ENCODE measurements at regions not wholly inside any gene's neighbourhood (a gene's known extent, or its start where the extent isn't known, plus 50 kb on each side); places are given as distances from the start of the nearest gene placed in this dataset.

DNA sequence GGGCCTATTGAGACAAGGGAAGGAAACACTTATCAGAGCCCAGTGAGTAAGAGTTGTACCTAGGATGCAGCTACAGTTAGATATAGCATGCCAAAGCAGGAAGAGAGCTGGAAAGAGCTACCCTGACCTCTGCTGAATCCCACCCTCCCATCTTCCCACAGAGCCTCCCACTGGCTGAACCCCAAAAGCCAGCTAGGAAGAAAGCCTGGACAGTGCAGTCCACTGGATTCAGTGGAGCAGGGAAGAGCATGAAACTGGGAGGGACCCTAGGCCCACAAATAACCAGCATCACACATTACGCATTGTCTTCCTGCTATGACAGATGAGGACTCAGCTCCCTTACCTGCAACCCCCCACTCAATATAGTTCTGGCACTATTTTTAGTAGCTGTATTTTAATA is 81.5 kb upstream of the AKAP13 start:
- Histone ChIP-seq H3K36me3 (ENCODE audit: low read length) (no peaks in the 10 kb centered on the region), H4K20me1 (ENCODE audit: low read depth, low read length) (no peaks in the 10 kb centered on the region), H3K27ac (ENCODE audit: low read depth, low read length) (no peak overlapping the region), H3K9me3 (ENCODE audit: insufficient read depth, low read length) (no peaks in the 10 kb centered on the region), H3K4me2 (ENCODE audit: low read depth, low read length, poor library complexity, severe bottlenecking) (no peak overlapping the region), H3F3A (ENCODE audit: insufficient read depth) (no peaks in the 10 kb centered on the region), H3K79me2 (ENCODE audit: insufficient read depth, low read length) (no peaks in the 10 kb centered on the region), H2AFZ (ENCODE audit: low read depth, low read length, severe bottlenecking) (no peak overlapping the region), H3K9ac (ENCODE audit: low read length) (no peak overlapping the region), H3K4me3 (ENCODE audit: insufficient read depth, low read length, poor library complexity, severe bottlenecking) (no peak overlapping the region), H3K27me3 (ENCODE audit: low read length) (no peaks in the 10 kb centered on the region), H3K9me2 (replicated peaks; ENCODE audit: insufficient read depth, low read length) (no peaks in the 10 kb centered on the region)
- TF ChIP-seq, protein P1, sequence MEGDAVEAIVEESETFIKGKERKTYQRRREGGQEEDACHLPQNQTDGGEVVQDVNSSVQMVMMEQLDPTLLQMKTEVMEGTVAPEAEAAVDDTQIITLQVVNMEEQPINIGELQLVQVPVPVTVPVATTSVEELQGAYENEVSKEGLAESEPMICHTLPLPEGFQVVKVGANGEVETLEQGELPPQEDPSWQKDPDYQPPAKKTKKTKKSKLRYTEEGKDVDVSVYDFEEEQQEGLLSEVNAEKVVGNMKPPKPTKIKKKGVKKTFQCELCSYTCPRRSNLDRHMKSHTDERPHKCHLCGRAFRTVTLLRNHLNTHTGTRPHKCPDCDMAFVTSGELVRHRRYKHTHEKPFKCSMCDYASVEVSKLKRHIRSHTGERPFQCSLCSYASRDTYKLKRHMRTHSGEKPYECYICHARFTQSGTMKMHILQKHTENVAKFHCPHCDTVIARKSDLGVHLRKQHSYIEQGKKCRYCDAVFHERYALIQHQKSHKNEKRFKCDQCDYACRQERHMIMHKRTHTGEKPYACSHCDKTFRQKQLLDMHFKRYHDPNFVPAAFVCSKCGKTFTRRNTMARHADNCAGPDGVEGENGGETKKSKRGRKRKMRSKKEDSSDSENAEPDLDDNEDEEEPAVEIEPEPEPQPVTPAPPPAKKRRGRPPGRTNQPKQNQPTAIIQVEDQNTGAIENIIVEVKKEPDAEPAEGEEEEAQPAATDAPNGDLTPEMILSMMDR (IDR thresholded peaks at IDR 0.05; ENCODE audit: insufficient read depth, low read length, poor library complexity, severe bottlenecking) = no peak
- no peak for TF ChIP-seq EZH2phosphoT487 (conservative IDR thresholded peaks at IDR 0.05; ENCODE audit: low read length)

DNA sequence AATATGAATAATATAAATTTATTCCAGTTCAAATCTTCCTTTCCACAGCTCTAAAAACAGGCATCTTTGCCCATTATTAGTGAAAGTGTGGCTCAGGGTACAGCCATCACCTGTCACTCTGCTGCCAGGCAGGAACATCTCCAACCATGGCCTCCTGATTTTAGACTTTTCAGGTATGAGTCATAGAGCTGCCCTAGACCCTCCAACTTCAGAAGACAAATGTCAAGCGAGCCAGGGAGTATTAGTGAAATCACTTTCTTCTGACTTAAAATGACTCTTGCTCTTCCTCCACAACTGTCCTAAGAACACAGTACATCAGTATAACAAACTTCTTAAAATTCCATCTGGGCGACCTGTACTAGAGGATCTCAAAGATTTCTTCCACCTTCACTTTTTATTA is 78.1 kb upstream of the AKAP13 start:
- no peak overlapping the region for H3K9ac ChIP-seq (ENCODE audit: low read length)
- H3K4me2 ChIP-seq (ENCODE audit: low read depth, low read length, poor library complexity, severe bottlenecking) = no peak overlapping the region
- H3K79me2 ChIP-seq (ENCODE audit: insufficient read depth, low read length) = no peaks in the 10 kb centered on the region
- no peak overlapping the region for H2AFZ ChIP-seq (ENCODE audit: low read depth, low read length, severe bottlenecking)
- H3K27ac ChIP-seq (ENCODE audit: low read depth, low read length) = no peak overlapping the region
- no peaks in the 10 kb centered on the region for H3K27me3 ChIP-seq (ENCODE audit: low read length)
- TF ChIP-seq EZH2phosphoT487 (conservative IDR thresholded peaks at IDR 0.05; ENCODE audit: low read length) = no peak
- TF ChIP-seq, protein P1 (IDR thresholded peaks at IDR 0.05; ENCODE audit: insufficient read depth, low read length, poor library complexity, severe bottlenecking) = no peak
- H3F3A ChIP-seq (ENCODE audit: insufficient read depth) = no peaks in the 10 kb centered on the region
- no peaks in the 10 kb centered on the region for H4K20me1 ChIP-seq (ENCODE audit: low read depth, low read length)
- H3K36me3 ChIP-seq (ENCODE audit: low read length) = no peaks in the 10 kb centered on the region
- H3K4me3 ChIP-seq (ENCODE audit: insufficient read depth, low read length, poor library complexity, severe bottlenecking) = no peak overlapping the region
- no peaks in the 10 kb centered on the region for H3K9me3 ChIP-seq (ENCODE audit: insufficient read depth, low read length)
- no peaks in the 10 kb centered on the region for H3K9me2 ChIP-seq (replicated peaks; ENCODE audit: insufficient read depth, low read length)

DNA sequence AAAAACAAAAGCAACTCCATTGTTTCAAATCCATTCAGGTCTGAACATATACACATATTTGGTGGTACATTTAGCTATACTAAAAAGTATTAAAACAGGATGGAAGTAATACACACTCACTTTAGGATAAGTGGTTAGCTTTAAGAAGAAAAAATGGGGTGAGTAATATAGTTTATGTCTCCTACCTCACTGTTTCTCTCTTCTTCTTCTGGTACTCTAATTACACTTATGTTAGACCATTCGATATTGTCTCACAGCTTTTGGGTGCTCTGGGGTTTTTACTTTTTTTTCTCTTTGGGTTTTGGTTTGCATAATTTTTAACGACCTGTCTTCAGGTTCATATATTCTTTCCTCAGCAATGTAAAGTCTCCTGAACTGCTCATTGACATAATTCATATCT is 75.4 kb upstream of the AKAP13 start:
- no peaks in the 10 kb centered on the region for H3K9me2 ChIP-seq (replicated peaks; ENCODE audit: insufficient read depth, low read length)
- TF ChIP-seq EZH2phosphoT487 (conservative IDR thresholded peaks at IDR 0.05; ENCODE audit: low read length) = no peak
- TF ChIP-seq, protein P1 (IDR thresholded peaks at IDR 0.05; ENCODE audit: insufficient read depth, low read length, poor library complexity, severe bottlenecking) = no peak
- H2AFZ ChIP-seq (ENCODE audit: low read depth, low read length, severe bottlenecking) = no peak overlapping the region

More for the DNA sequence above, 75.4 kb upstream of the AKAP13 start:
- no peak overlapping the region for H3K4me3 ChIP-seq (ENCODE audit: insufficient read depth, low read length, poor library complexity, severe bottlenecking)
- no peaks in the 10 kb centered on the region for H3K9me3 ChIP-seq (ENCODE audit: insufficient read depth, low read length)
- H3K4me2 ChIP-seq (ENCODE audit: low read depth, low read length, poor library complexity, severe bottlenecking) = no peak overlapping the region
- H4K20me1 ChIP-seq (ENCODE audit: low read depth, low read length) = no peaks in the 10 kb centered on the region
- no peaks in the 10 kb centered on the region for H3F3A ChIP-seq (ENCODE audit: insufficient read depth)
- H3K79me2 ChIP-seq (ENCODE audit: insufficient read depth, low read length) = no peaks in the 10 kb centered on the region
- H3K27me3 ChIP-seq (ENCODE audit: low read length) = no peaks in the 10 kb centered on the region
- no peak overlapping the region for H3K9ac ChIP-seq (ENCODE audit: low read length)
- no peak overlapping the region for H3K27ac ChIP-seq (ENCODE audit: low read depth, low read length)
- no peaks in the 10 kb centered on the region for H3K36me3 ChIP-seq (ENCODE audit: low read length)

Data from SU-DHL-6 (cell line).